ENCODE measurements at regions not wholly inside any gene's neighbourhood (a gene's known extent, or its start where the extent isn't known, plus 50 kb on each side); places are given as distances from the start of the nearest gene placed in this dataset.

GRCh38 chr14:42527141-42527540 lies 920.5 kb downstream of the LRFN5 start:
- no peak for DNase-seq
- TF ChIP-seq POLR2A (IDR thresholded peaks at IDR 0.05) (no peak), CTCF (IDR thresholded peaks at IDR 0.05 in 8 of 11, conservative IDR thresholded peaks at IDR 0.05 in 3 of 11) (no peak), POLR2AphosphoS5 (IDR thresholded peaks at IDR 0.05) (no peak)
- intact Hi-C loops (cut with DNase I; ENCODE audit: low total_unique reads): no loop called here
- no peak overlapping the region for H3K27ac ChIP-seq
- no peaks in the 10 kb centered on the region for H3K4me1 ChIP-seq
- 85 to 93% (median 88%) methylated on average over 2 of the region's 2 CpGs for WGBS, 5 donors
- no peaks in the 10 kb centered on the region for H3K36me3 ChIP-seq
- no peaks in the 10 kb centered on the region for H3K27me3 ChIP-seq (replicated peaks in 1 of 7)
- no peak overlapping the region for H3K4me3 ChIP-seq
- no peaks in the 10 kb centered on the region for H3K9me3 ChIP-seq

- intact Hi-C loops (cut with DNase I; ENCODE audit: low total_unique reads): no loop called here
- no peak overlapping the region for H3K4me3 ChIP-seq
- no peaks in the 10 kb centered on the region for H3K4me1 ChIP-seq
- no peak for DNase-seq
- TF ChIP-seq POLR2AphosphoS5 (IDR thresholded peaks at IDR 0.05) (no peak), POLR2A (IDR thresholded peaks at IDR 0.05) (no peak), CTCF (IDR thresholded peaks at IDR 0.05 in 8 of 11, conservative IDR thresholded peaks at IDR 0.05 in 3 of 11) (no peak)
- H3K27ac ChIP-seq: no peak overlapping the region
- no peaks in the 10 kb centered on the region for H3K36me3 ChIP-seq
- WGBS, 5 donors: 27 to 48% (median 31%) methylated on average over 2 of the region's 2 CpGs
- peaks cover 0 to 4% (median 0%) of the 10 kb centered on the region in 8 donors for H3K9me3 ChIP-seq
- no peaks in the 10 kb centered on the region for H3K27me3 ChIP-seq (replicated peaks in 1 of 7)
Measured at GRCh38 chr14:42523666-42524065, 917.0 kb downstream of the LRFN5 start.

- 44 to 65% (median 49%) methylated on average over 2 of the region's 2 CpGs for WGBS, 5 donors
- Histone ChIP-seq H3K27ac (no peak overlapping the region), H3K4me3 (no peak overlapping the region), H3K9me3 (peaks cover 0 to 8% (median 0%) of the 10 kb centered on the region in 8 donors), H3K27me3 (replicated peaks in 1 of 7) (no peaks in the 10 kb centered on the region), H3K36me3 (no peaks in the 10 kb centered on the region), H3K4me1 (no peaks in the 10 kb centered on the region)
- intact Hi-C loops (cut with DNase I; ENCODE audit: low total_unique reads): no loop called here
- TF ChIP-seq CTCF (IDR thresholded peaks at IDR 0.05 in 8 of 11, conservative IDR thresholded peaks at IDR 0.05 in 3 of 11): no peak
- TF ChIP-seq POLR2AphosphoS5 (IDR thresholded peaks at IDR 0.05): no peak
- TF ChIP-seq POLR2A (IDR thresholded peaks at IDR 0.05): no peak
- DNase-seq: no peak
Measured at GRCh38 chr14:42517806-42518500, 911.3 kb downstream of the LRFN5 start.

GRCh38 chr14:42513837-42514236 lies 907.2 kb downstream of the LRFN5 start:
- Histone ChIP-seq H3K27ac (no peak overlapping the region), H3K9me3 (peaks cover 0 to 9% (median 0%) of the 10 kb centered on the region in 8 donors), H3K4me1 (no peaks in the 10 kb centered on the region), H3K4me3 (no peak overlapping the region), H3K27me3 (replicated peaks in 1 of 7) (no peaks in the 10 kb centered on the region), H3K36me3 (no peaks in the 10 kb centered on the region)
- WGBS, 5 donors: 81 to 90% (median 84%) methylated on average over 1 of the region's 1 CpG
- no peak for DNase-seq
- TF ChIP-seq CTCF (IDR thresholded peaks at IDR 0.05 in 8 of 11, conservative IDR thresholded peaks at IDR 0.05 in 3 of 11): no peak
- no peak for TF ChIP-seq POLR2A (IDR thresholded peaks at IDR 0.05)
- no peak for TF ChIP-seq POLR2AphosphoS5 (IDR thresholded peaks at IDR 0.05)
- intact Hi-C loops (cut with DNase I; ENCODE audit: low total_unique reads): no loop called here

All from spleen (tissue), 11 donors.